ENCODE measurements at regions not wholly inside any gene's neighbourhood (a gene's known extent, or its start where the extent isn't known, plus 50 kb on each side); places are given as distances from the start of the nearest gene placed in this dataset.

DNA sequence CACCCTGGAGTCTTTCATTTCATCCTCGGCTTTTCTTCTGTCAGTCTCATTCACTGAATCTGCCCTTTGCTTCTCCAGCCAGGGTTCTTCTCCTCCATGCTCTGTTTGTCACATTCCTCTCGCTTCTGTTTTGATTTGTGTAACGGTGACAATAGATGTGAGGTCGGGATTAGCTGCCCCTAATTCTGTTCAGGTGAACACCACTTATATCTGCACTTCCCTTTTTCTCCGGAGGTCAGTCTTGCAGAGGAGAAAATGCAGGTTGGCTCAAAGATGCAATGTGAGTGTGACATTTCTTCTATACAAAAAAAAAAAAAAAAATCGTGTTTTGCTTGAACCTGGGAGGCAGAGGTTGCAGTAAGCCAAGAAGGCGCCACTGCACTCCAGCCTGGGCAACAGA, 262.9 kb downstream of the ASMT start:
- TF ChIP-seq, protein P1, sequence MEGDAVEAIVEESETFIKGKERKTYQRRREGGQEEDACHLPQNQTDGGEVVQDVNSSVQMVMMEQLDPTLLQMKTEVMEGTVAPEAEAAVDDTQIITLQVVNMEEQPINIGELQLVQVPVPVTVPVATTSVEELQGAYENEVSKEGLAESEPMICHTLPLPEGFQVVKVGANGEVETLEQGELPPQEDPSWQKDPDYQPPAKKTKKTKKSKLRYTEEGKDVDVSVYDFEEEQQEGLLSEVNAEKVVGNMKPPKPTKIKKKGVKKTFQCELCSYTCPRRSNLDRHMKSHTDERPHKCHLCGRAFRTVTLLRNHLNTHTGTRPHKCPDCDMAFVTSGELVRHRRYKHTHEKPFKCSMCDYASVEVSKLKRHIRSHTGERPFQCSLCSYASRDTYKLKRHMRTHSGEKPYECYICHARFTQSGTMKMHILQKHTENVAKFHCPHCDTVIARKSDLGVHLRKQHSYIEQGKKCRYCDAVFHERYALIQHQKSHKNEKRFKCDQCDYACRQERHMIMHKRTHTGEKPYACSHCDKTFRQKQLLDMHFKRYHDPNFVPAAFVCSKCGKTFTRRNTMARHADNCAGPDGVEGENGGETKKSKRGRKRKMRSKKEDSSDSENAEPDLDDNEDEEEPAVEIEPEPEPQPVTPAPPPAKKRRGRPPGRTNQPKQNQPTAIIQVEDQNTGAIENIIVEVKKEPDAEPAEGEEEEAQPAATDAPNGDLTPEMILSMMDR (IDR thresholded peaks at IDR 0.05), result no peak
- no peak for TF ChIP-seq POLR2AphosphoS5 (IDR thresholded peaks at IDR 0.05)
